ENCODE measurements at regions not wholly inside any gene's neighbourhood (a gene's known extent, or its start where the extent isn't known, plus 50 kb on each side); places are given as distances from the start of the nearest gene placed in this dataset.

- Histone ChIP-seq H3K79me2 (ENCODE audit: insufficient read depth, low read length) (no peaks in the 10 kb centered on the region), H3F3A (ENCODE audit: low read depth) (no peaks in the 10 kb centered on the region), H3K9me3 (ENCODE audit: insufficient read depth, low read depth, low read length) (no peaks in the 10 kb centered on the region), H3K4me1 (ENCODE audit: insufficient read depth, low read length, poor library complexity, severe bottlenecking) (no peaks in the 10 kb centered on the region), H3K9ac (ENCODE audit: low read depth, low read length, poor library complexity, severe bottlenecking) (no peak overlapping the region), H3K36me3 (ENCODE audit: insufficient read depth, low read length) (no peaks in the 10 kb centered on the region), H3K27me3 (ENCODE audit: insufficient read depth, low read length, poor library complexity, severe bottlenecking) (no peaks in the 10 kb centered on the region), H3K4me2 (ENCODE audit: low read depth, low read length, poor library complexity, severe bottlenecking) (no peak overlapping the region), H3K9me2 (replicated peaks; ENCODE audit: low read depth, low read length) (no peaks in the 10 kb centered on the region), H2AFZ (ENCODE audit: low read length) (no peak overlapping the region), H3K4me3 (ENCODE audit: low read length, poor library complexity, severe bottlenecking) (no peak overlapping the region), H4K20me1 (ENCODE audit: insufficient read depth, low read length, poor library complexity, severe bottlenecking) (no peaks in the 10 kb centered on the region)
- TF ChIP-seq EZH2phosphoT487 (IDR thresholded peaks at IDR 0.05; ENCODE audit: borderline replicate concordance) (no peak), CTCF (conservative IDR thresholded peaks at IDR 0.05; ENCODE audit: low read length) (no peak)
Observed at GRCh38 chr10:37584643-37585042, 272.8 kb downstream of the ZNF248 start.

GRCh38 chr10:37582237-37582636 is 275.2 kb downstream of the ZNF248 start:
- Histone ChIP-seq H3K4me1 (ENCODE audit: insufficient read depth, low read length, poor library complexity, severe bottlenecking) (no peaks in the 10 kb centered on the region), H3K79me2 (ENCODE audit: insufficient read depth, low read length) (no peaks in the 10 kb centered on the region), H3F3A (ENCODE audit: low read depth) (no peaks in the 10 kb centered on the region), H3K4me2 (ENCODE audit: low read depth, low read length, poor library complexity, severe bottlenecking) (no peak overlapping the region), H3K9ac (ENCODE audit: low read depth, low read length, poor library complexity, severe bottlenecking) (no peak overlapping the region), H3K9me3 (ENCODE audit: insufficient read depth, low read depth, low read length) (no peaks in the 10 kb centered on the region), H4K20me1 (ENCODE audit: insufficient read depth, low read length, poor library complexity, severe bottlenecking) (no peaks in the 10 kb centered on the region), H3K36me3 (ENCODE audit: insufficient read depth, low read length) (no peaks in the 10 kb centered on the region), H3K27me3 (ENCODE audit: insufficient read depth, low read length, poor library complexity, severe bottlenecking) (no peaks in the 10 kb centered on the region), H3K9me2 (replicated peaks; ENCODE audit: low read depth, low read length) (no peaks in the 10 kb centered on the region), H2AFZ (ENCODE audit: low read length) (no peak overlapping the region), H3K4me3 (ENCODE audit: low read length, poor library complexity, severe bottlenecking) (no peak overlapping the region)
- no peak for TF ChIP-seq CTCF (conservative IDR thresholded peaks at IDR 0.05; ENCODE audit: low read length)
- no peak for TF ChIP-seq EZH2phosphoT487 (IDR thresholded peaks at IDR 0.05; ENCODE audit: borderline replicate concordance)

GRCh38 chr10:37576154-37576553 is 281.3 kb downstream of the ZNF248 start:
- Histone ChIP-seq H3K9ac (ENCODE audit: low read depth, low read length, poor library complexity, severe bottlenecking) (no peak overlapping the region), H3K36me3 (ENCODE audit: insufficient read depth, low read length) (no peaks in the 10 kb centered on the region), H2AFZ (ENCODE audit: low read length) (no peak overlapping the region), H3F3A (ENCODE audit: low read depth) (no peaks in the 10 kb centered on the region), H3K4me1 (ENCODE audit: insufficient read depth, low read length, poor library complexity, severe bottlenecking) (no peaks in the 10 kb centered on the region), H4K20me1 (ENCODE audit: insufficient read depth, low read length, poor library complexity, severe bottlenecking) (no peaks in the 10 kb centered on the region), H3K9me2 (replicated peaks; ENCODE audit: low read depth, low read length) (no peaks in the 10 kb centered on the region), H3K4me2 (ENCODE audit: low read depth, low read length, poor library complexity, severe bottlenecking) (no peak overlapping the region), H3K9me3 (ENCODE audit: insufficient read depth, low read depth, low read length) (no peaks in the 10 kb centered on the region; the same call in 1 of the 2 replicates), H3K79me2 (ENCODE audit: insufficient read depth, low read length) (no peaks in the 10 kb centered on the region), H3K27me3 (ENCODE audit: insufficient read depth, low read length, poor library complexity, severe bottlenecking) (no peaks in the 10 kb centered on the region), H3K4me3 (ENCODE audit: low read length, poor library complexity, severe bottlenecking) (no peak overlapping the region)
- TF ChIP-seq CTCF (conservative IDR thresholded peaks at IDR 0.05; ENCODE audit: low read length) (no peak), EZH2phosphoT487 (IDR thresholded peaks at IDR 0.05; ENCODE audit: borderline replicate concordance) (no peak)

Measured in Loucy (cell line).